ENCODE measurements at regions not wholly inside any gene's neighbourhood (a gene's known extent, or its start where the extent isn't known, plus 50 kb on each side); places are given as distances from the start of the nearest gene placed in this dataset.

- DNase-seq (ENCODE audit: low read depth): peak; percentile 97
- no peak overlapping the region for H3K4me3 ChIP-seq (ENCODE audit: low read depth, low read length)
- TF ChIP-seq CTCF (IDR thresholded peaks at IDR 0.05; ENCODE audit: insufficient read depth, low read length): no peak
These were observed 178.8 kb upstream of the RFC3 start for GRCh38 chr13:33639158-33639557.

GRCh38 chr13:33639626-33640080 lies 178.3 kb upstream of the RFC3 start:
- DNase-seq (ENCODE audit: low read depth): no peak
- no peak overlapping the region for H3K4me3 ChIP-seq (ENCODE audit: low read depth, low read length)
- TF ChIP-seq CTCF (IDR thresholded peaks at IDR 0.05; ENCODE audit: insufficient read depth, low read length): no peak

- no peak overlapping the region for H3K4me3 ChIP-seq (ENCODE audit: low read depth, low read length)
- TF ChIP-seq CTCF (IDR thresholded peaks at IDR 0.05; ENCODE audit: insufficient read depth, low read length): no peak
- no peak for DNase-seq (ENCODE audit: low read depth)
These were observed 177.1 kb upstream of the RFC3 start for GRCh38 chr13:33640832-33641231.

- no peak overlapping the region for H3K4me3 ChIP-seq (ENCODE audit: low read depth, low read length)
- peak; percentile 89 for DNase-seq (ENCODE audit: low read depth)
- no peak for TF ChIP-seq CTCF (IDR thresholded peaks at IDR 0.05; ENCODE audit: insufficient read depth, low read length)
These were observed 175.4 kb upstream of the RFC3 start for GRCh38 chr13:33642374-33643065.

- no peak overlapping the region for H3K4me3 ChIP-seq (ENCODE audit: low read depth, low read length)
- TF ChIP-seq CTCF (IDR thresholded peaks at IDR 0.05; ENCODE audit: insufficient read depth, low read length): no peak
- peak; percentile 82 for DNase-seq (ENCODE audit: low read depth)
These were observed 173.1 kb upstream of the RFC3 start for GRCh38 chr13:33644581-33645543.

GRCh38 chr13:33645591-33646554 lies 172.1 kb upstream of the RFC3 start:
- H3K4me3 ChIP-seq (ENCODE audit: low read depth, low read length): no peak overlapping the region
- TF ChIP-seq CTCF (IDR thresholded peaks at IDR 0.05; ENCODE audit: insufficient read depth, low read length): no peak
- no peak for DNase-seq (ENCODE audit: low read depth)

Data from fibroblast of the aortic adventitia (primary cell).